Osteoblast (primary cell): ENCODE measurements at regions not wholly inside any gene's neighbourhood (a gene's known extent, or its start where the extent isn't known, plus 50 kb on each side); places are given as distances from the start of the nearest gene placed in this dataset.
A peak's percentile ranks its signal among the peaks of the same experiment; 100 is the strongest.

ENCODE experiments used
- DNase-seq: peaks from one replicate; pipeline ENCODE4 v3.0.0; 2011; ENCODE audit warnings: low spot score, mixed read lengths; ENCODE audit not compliant: insufficient read length; ENCODE audit errors: missing footprints
- H2AFZ ChIP-seq: 2 replicates; pipeline ENCODE4 v1.6.0; 2011; ENCODE audit warnings: mild to moderate bottlenecking, low read length
- H3K27ac ChIP-seq: 2 replicates; pipeline ENCODE4 v1.5.1; 2011; ENCODE audit warnings: mild to moderate bottlenecking, low read depth, low read length, moderate library complexity
- H3K27me3 ChIP-seq: 2 replicates; pipeline ENCODE4 v1.6.0; 2012; ENCODE audit warnings: mild to moderate bottlenecking, control low read depth, inconsistent platforms, low read length, moderate library complexity; ENCODE audit not compliant: insufficient read depth
- H3K36me3 ChIP-seq: 2 replicates; pipeline ENCODE4 v1.5.1; 2011; ENCODE audit warnings: mild to moderate bottlenecking, low read length, control low read depth, moderate library complexity; ENCODE audit not compliant: insufficient read depth
- H3K4me1 ChIP-seq: 2 replicates; pipeline ENCODE4 v1.5.1; 2011; ENCODE audit warnings: mild to moderate bottlenecking, low read length, control low read depth, moderate library complexity; ENCODE audit not compliant: insufficient read depth
- H3K4me2 ChIP-seq: 2 replicates; pipeline ENCODE4 v1.6.0; 2011; ENCODE audit warnings: mild to moderate bottlenecking, low read length; ENCODE audit not compliant: insufficient read depth
- H3K4me3 ChIP-seq: fragments of 200-600 bp; sonication (generic); 3 replicates; pipeline ENCODE4 v1.5.1; 2012; ENCODE audit warnings: mild to moderate bottlenecking, low read length, inconsistent platforms; ENCODE audit not compliant: insufficient read depth
- H3K79me2 ChIP-seq: 2 replicates; pipeline ENCODE4 v1.6.0; 2012; ENCODE audit warnings: mild to moderate bottlenecking, low read length, control low read depth, inconsistent platforms; ENCODE audit not compliant: insufficient read depth
- H3K9me3 ChIP-seq: 2 replicates; pipeline ENCODE4 v1.5.1; 2011; ENCODE audit warnings: low read depth, low read length, control low read depth
- H4K20me1 ChIP-seq: 2 replicates; pipeline ENCODE4 v1.6.0; 2012; ENCODE audit warnings: mild to moderate bottlenecking, low read length, control low read depth; ENCODE audit not compliant: insufficient read depth
- CTCF ChIP-seq: IDR thresholded peaks from 2 replicates; pipeline ENCODE4 v1.5.1; 2011; ENCODE audit warnings: mild to moderate bottlenecking, low read depth, low read length, moderate library complexity; ENCODE audit errors: extremely low read depth

DNA sequence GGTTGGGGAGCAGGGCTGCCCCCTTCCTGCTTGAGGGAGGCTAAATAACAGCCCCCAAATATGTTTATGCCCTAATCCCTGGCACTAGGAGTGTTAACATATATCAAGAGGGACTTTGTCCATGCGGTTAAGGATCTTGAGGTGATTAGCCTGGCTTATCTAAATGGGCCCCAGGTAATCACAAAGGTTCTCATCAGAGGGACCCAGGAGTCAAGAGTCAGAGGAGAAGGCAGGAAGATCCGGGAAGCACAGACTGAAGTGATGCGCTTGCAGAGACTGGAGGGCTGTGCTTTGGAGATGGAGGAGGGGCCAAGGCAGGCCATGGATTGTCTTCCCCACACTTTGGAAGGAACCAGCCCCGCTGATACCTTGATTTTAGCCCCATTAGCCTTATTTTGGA lies 86.4 kb downstream of the IER5 start:
- H3K27ac ChIP-seq: no peak overlapping the region
- no peak for TF ChIP-seq CTCF
- no peak for DNase-seq
- no peak overlapping the region for H2AFZ ChIP-seq
- no peak overlapping the region for H3K4me2 ChIP-seq
- no peaks in the 10 kb centered on the region for H4K20me1 ChIP-seq
- no peaks in the 10 kb centered on the region for H3K79me2 ChIP-seq
- peaks cover 6% of the 10 kb centered on the region for H3K27me3 ChIP-seq
- H3K36me3 ChIP-seq: no peaks in the 10 kb centered on the region
- H3K4me1 ChIP-seq: peaks cover 4% of the 10 kb centered on the region
- H3K9me3 ChIP-seq: no peaks in the 10 kb centered on the region
- no peak overlapping the region for H3K4me3 ChIP-seq

- Histone ChIP-seq H3K4me2 (no peak overlapping the region), H3K79me2 (no peaks in the 10 kb centered on the region)
Measured at GRCh38 chr1:181175356-181175910, 86.9 kb downstream of the IER5 start.

DNA sequence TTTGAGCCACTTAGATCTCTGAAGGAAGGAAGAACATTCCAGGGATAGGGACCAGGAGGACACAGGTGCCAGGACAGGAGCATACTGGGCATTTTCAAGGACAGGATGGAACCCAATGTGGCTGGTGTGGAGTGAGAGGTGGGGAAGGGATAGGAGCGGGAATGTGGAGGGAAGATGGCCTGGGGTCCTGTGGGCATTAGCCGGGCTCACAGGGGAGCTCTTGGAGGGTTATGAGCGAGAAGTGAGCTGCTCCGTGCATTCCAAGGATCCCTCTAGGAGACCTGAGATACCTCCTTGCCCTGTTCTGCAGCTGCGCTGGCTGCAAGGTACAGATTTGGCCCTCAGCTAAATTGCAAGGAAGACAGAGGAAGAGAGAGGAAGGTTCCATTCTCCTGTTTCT lies 87.5 kb downstream of the IER5 start:
- no peaks in the 10 kb centered on the region for H3K36me3 ChIP-seq
- H2AFZ ChIP-seq: no peak overlapping the region
- H3K4me3 ChIP-seq: no peak overlapping the region
- peaks cover 10% of the 10 kb centered on the region for H3K4me1 ChIP-seq
- H3K4me2 ChIP-seq: no peak overlapping the region
- H3K27me3 ChIP-seq: peaks cover 15% of the 10 kb centered on the region
- H3K79me2 ChIP-seq: no peaks in the 10 kb centered on the region
- H3K9me3 ChIP-seq: no peaks in the 10 kb centered on the region
- no peak for TF ChIP-seq CTCF
- H3K27ac ChIP-seq: no peak overlapping the region
- H4K20me1 ChIP-seq: no peaks in the 10 kb centered on the region
- no peak for DNase-seq

More at GRCh38 chr1:181175356-181175910, 86.9 kb downstream of the IER5 start:
- TF ChIP-seq CTCF: no peak
- Histone ChIP-seq H4K20me1 (no peaks in the 10 kb centered on the region), H3K27ac (no peak overlapping the region), H3K27me3 (peaks cover 10% of the 10 kb centered on the region), H2AFZ (no peak overlapping the region), H3K36me3 (no peaks in the 10 kb centered on the region), H3K4me3 (no peak overlapping the region), H3K4me1 (peaks cover 10% of the 10 kb centered on the region), H3K9me3 (no peaks in the 10 kb centered on the region)
- DNase-seq: no peak

- Histone ChIP-seq H3K79me2 (no peaks in the 10 kb centered on the region), H4K20me1 (no peaks in the 10 kb centered on the region), H3K4me1 (peaks cover 10% of the 10 kb centered on the region), H3K9me3 (no peaks in the 10 kb centered on the region), H3K27ac (no peak overlapping the region), H3K36me3 (no peaks in the 10 kb centered on the region), H2AFZ (no peak overlapping the region), H3K4me3 (no peak overlapping the region), H3K27me3 (peaks cover 30% of the 10 kb centered on the region), H3K4me2 (no peak overlapping the region)
- DNase-seq: peak; percentile 44
- TF ChIP-seq CTCF: no peak
Measured at GRCh38 chr1:181178241-181178879, 89.9 kb downstream of the IER5 start.
